Stimulated activated memory B cell treated with anti-CD40 and anti-IgM and Interleukin-4, amounts not matched to agents 10 μg/mL and 1 μg/mL and 100 μg/mL, for 72 hours (primary cell): ENCODE measurements at regions not wholly inside any gene's neighbourhood (a gene's known extent, or its start where the extent isn't known, plus 50 kb on each side); places are given as distances from the start of the nearest gene placed in this dataset.
"Not testable (repeated sequence)": the region's sequence is repeated elsewhere in the genome, so short reads cannot be mapped to it uniquely, and the experiment has no call there.

Experiments used
- ATAC-seq: fragments of 150-1000 bp; cut with Tn5 transposase; 2 replicates; pipeline ENCODE4 v1.10.0; 2021
- H3K27ac Mint-ChIP-seq: one replicate; pipeline ENCODE4 v1.8.0; 2022; ENCODE audit warnings: mild to moderate bottlenecking, mixed read lengths
- H3K27me3 Mint-ChIP-seq: one replicate; pipeline ENCODE4 v1.8.0; 2022; ENCODE audit warnings: mixed read lengths
- H3K36me3 Mint-ChIP-seq: one replicate; pipeline ENCODE4 v1.8.0; 2022; ENCODE audit warnings: mixed read lengths
- H3K4me1 Mint-ChIP-seq: one replicate; pipeline ENCODE4 v1.8.0; 2022; ENCODE audit warnings: mixed read lengths
- H3K4me3 Mint-ChIP-seq: one replicate; pipeline ENCODE4 v1.8.0; 2022; ENCODE audit warnings: mild to moderate bottlenecking, moderate library complexity, mixed read lengths
- H3K9me3 Mint-ChIP-seq: one replicate; pipeline ENCODE4 v1.8.0; 2022; ENCODE audit warnings: mixed read lengths

- no peaks in the 10 kb centered on the region for H3K4me1 Mint-ChIP-seq
- no peaks in the 10 kb centered on the region for H3K27me3 Mint-ChIP-seq
- H3K27ac Mint-ChIP-seq = no peak overlapping the region
- H3K36me3 Mint-ChIP-seq = no peaks in the 10 kb centered on the region
- H3K9me3 Mint-ChIP-seq = no peaks in the 10 kb centered on the region
- no peak for ATAC-seq
- H3K4me3 Mint-ChIP-seq = no peak overlapping the region
Observed at GRCh38 chr2:182630207-182630606, 85.8 kb upstream of the DNAJC10 start.

- H3K4me3 Mint-ChIP-seq = no peak overlapping the region
- no peak for ATAC-seq
- H3K27ac Mint-ChIP-seq = no peak overlapping the region
- no peaks in the 10 kb centered on the region for H3K4me1 Mint-ChIP-seq
- no peaks in the 10 kb centered on the region for H3K36me3 Mint-ChIP-seq
- H3K9me3 Mint-ChIP-seq = no peaks in the 10 kb centered on the region
- no peaks in the 10 kb centered on the region for H3K27me3 Mint-ChIP-seq
Observed at GRCh38 chr2:182631299-182631698, 84.8 kb upstream of the DNAJC10 start.

- no peak for ATAC-seq
- Mint-ChIP-seq H3K27ac (no peak overlapping the region), H3K4me3 (no peak overlapping the region), H3K4me1 (no peaks in the 10 kb centered on the region), H3K9me3 (no peaks in the 10 kb centered on the region), H3K36me3 (no peaks in the 10 kb centered on the region), H3K27me3 (no peaks in the 10 kb centered on the region)
Observed at GRCh38 chr2:182634386-182634785, 81.7 kb upstream of the DNAJC10 start.

GRCh38 chr2:182636699-182637098 lies 79.4 kb upstream of the DNAJC10 start:
- no peak overlapping the region for H3K27ac Mint-ChIP-seq
- H3K27me3 Mint-ChIP-seq = no peaks in the 10 kb centered on the region
- H3K4me3 Mint-ChIP-seq = no peak overlapping the region
- ATAC-seq = no peak
- no peaks in the 10 kb centered on the region for H3K4me1 Mint-ChIP-seq
- no peaks in the 10 kb centered on the region for H3K9me3 Mint-ChIP-seq
- H3K36me3 Mint-ChIP-seq = no peaks in the 10 kb centered on the region

- no peaks in the 10 kb centered on the region for H3K4me1 Mint-ChIP-seq
- no peak overlapping the region for H3K27ac Mint-ChIP-seq
- H3K4me3 Mint-ChIP-seq = no peak overlapping the region
- ATAC-seq = no peak
- no peaks in the 10 kb centered on the region for H3K9me3 Mint-ChIP-seq
- no peaks in the 10 kb centered on the region for H3K27me3 Mint-ChIP-seq
- no peaks in the 10 kb centered on the region for H3K36me3 Mint-ChIP-seq
Observed at GRCh38 chr2:182638667-182639066, 77.4 kb upstream of the DNAJC10 start.

- Mint-ChIP-seq H3K27ac (no peak overlapping the region), H3K4me3 (no peak overlapping the region), H3K4me1 (no peaks in the 10 kb centered on the region), H3K9me3 (no peaks in the 10 kb centered on the region), H3K36me3 (no peaks in the 10 kb centered on the region), H3K27me3 (no peaks in the 10 kb centered on the region)
- no peak for ATAC-seq
Observed at GRCh38 chr2:182639971-182640370, 76.1 kb upstream of the DNAJC10 start.

GRCh38 chr2:182642328-182642727 lies 73.7 kb upstream of the DNAJC10 start:
- H3K9me3 Mint-ChIP-seq = no peaks in the 10 kb centered on the region
- peak; percentile 87 for ATAC-seq
- no peaks in the 10 kb centered on the region for H3K27me3 Mint-ChIP-seq
- no peak overlapping the region for H3K4me3 Mint-ChIP-seq
- no peaks in the 10 kb centered on the region for H3K4me1 Mint-ChIP-seq
- no peaks in the 10 kb centered on the region for H3K36me3 Mint-ChIP-seq
- H3K27ac Mint-ChIP-seq = no peak overlapping the region

- no peak overlapping the region for H3K4me3 Mint-ChIP-seq
- H3K27ac Mint-ChIP-seq = no peak overlapping the region
- H3K9me3 Mint-ChIP-seq = no peaks in the 10 kb centered on the region
- no peaks in the 10 kb centered on the region for H3K36me3 Mint-ChIP-seq
- H3K27me3 Mint-ChIP-seq = no peaks in the 10 kb centered on the region
- no peaks in the 10 kb centered on the region for H3K4me1 Mint-ChIP-seq
- ATAC-seq = no peak
Observed at GRCh38 chr2:182646763-182647498, 69.1 kb upstream of the DNAJC10 start.

- Mint-ChIP-seq H3K4me1 (no peaks in the 10 kb centered on the region), H3K27me3 (no peaks in the 10 kb centered on the region), H3K36me3 (no peaks in the 10 kb centered on the region), H3K27ac (no peak overlapping the region), H3K4me3 (no peak overlapping the region), H3K9me3 (no peaks in the 10 kb centered on the region)
- ATAC-seq = no peak
Observed at GRCh38 chr2:182647499-182647787, 68.6 kb upstream of the DNAJC10 start.

- Mint-ChIP-seq H3K36me3 (no peaks in the 10 kb centered on the region), H3K4me3 (no peak overlapping the region), H3K27me3 (no peaks in the 10 kb centered on the region), H3K27ac (no peak overlapping the region), H3K9me3 (no peaks in the 10 kb centered on the region), H3K4me1 (no peaks in the 10 kb centered on the region)
- no peak for ATAC-seq
Observed at GRCh38 chr2:182649316-182649715, 66.7 kb upstream of the DNAJC10 start.

- peaks cover 11% of the 10 kb centered on the region for H3K27me3 Mint-ChIP-seq
- no peak overlapping the region for H3K4me3 Mint-ChIP-seq
- H3K4me1 Mint-ChIP-seq = no peaks in the 10 kb centered on the region
- no peaks in the 10 kb centered on the region for H3K36me3 Mint-ChIP-seq
- no peak overlapping the region for H3K27ac Mint-ChIP-seq
- H3K9me3 Mint-ChIP-seq = no peaks in the 10 kb centered on the region
- no peak for ATAC-seq
Observed at GRCh38 chr2:182650704-182651103, 65.4 kb upstream of the DNAJC10 start.

- Mint-ChIP-seq H3K4me1 (no peaks in the 10 kb centered on the region), H3K27ac (no peak overlapping the region), H3K4me3 (no peak overlapping the region), H3K9me3 (no peaks in the 10 kb centered on the region), H3K36me3 (no peaks in the 10 kb centered on the region), H3K27me3 (peaks cover 18% of the 10 kb centered on the region)
- ATAC-seq = no peak
Observed at GRCh38 chr2:182652326-182652725, 63.7 kb upstream of the DNAJC10 start.

- Mint-ChIP-seq H3K27ac (no peak overlapping the region), H3K36me3 (no peaks in the 10 kb centered on the region), H3K4me1 (no peaks in the 10 kb centered on the region), H3K9me3 (no peaks in the 10 kb centered on the region), H3K27me3 (peaks cover 18% of the 10 kb centered on the region), H3K4me3 (no peak overlapping the region)
- ATAC-seq = no peak
Observed at GRCh38 chr2:182655750-182656149, 60.3 kb upstream of the DNAJC10 start.

GRCh38 chr2:182664212-182664611 lies 51.8 kb upstream of the DNAJC10 start:
- H3K9me3 Mint-ChIP-seq = no peaks in the 10 kb centered on the region
- ATAC-seq = no peak
- H3K4me3 Mint-ChIP-seq = no peak overlapping the region
- H3K36me3 Mint-ChIP-seq = no peaks in the 10 kb centered on the region
- H3K27ac Mint-ChIP-seq = no peak overlapping the region
- H3K27me3 Mint-ChIP-seq = no peaks in the 10 kb centered on the region
- no peaks in the 10 kb centered on the region for H3K4me1 Mint-ChIP-seq

- not testable (repeated sequence) for H3K36me3 Mint-ChIP-seq, H3K9me3 Mint-ChIP-seq, H3K4me1 Mint-ChIP-seq, ATAC-seq, H3K4me3 Mint-ChIP-seq, H3K27ac Mint-ChIP-seq, H3K27me3 Mint-ChIP-seq
Observed at GRCh38 chr2:182665500-182665899, 50.6 kb upstream of the DNAJC10 start.
